GM19467 (cell line): ENCODE measurements at regions not wholly inside any gene's neighbourhood (a gene's known extent, or its start where the extent isn't known, plus 50 kb on each side); places are given as distances from the start of the nearest gene placed in this dataset.

Experiments used
- ATAC-seq: cut with Tn5 transposase; IDR thresholded peaks from one replicate; pipeline ENCODE4 v1.9.1; 2021; ENCODE audit warnings: mild to moderate bottlenecking, moderate library complexity; ENCODE audit not compliant: unreplicated experiment

- ATAC-seq, result no peak
Observed at GRCh38 chr5:90135779-90136378, 273.7 kb downstream of the CETN3 start.

DNA sequence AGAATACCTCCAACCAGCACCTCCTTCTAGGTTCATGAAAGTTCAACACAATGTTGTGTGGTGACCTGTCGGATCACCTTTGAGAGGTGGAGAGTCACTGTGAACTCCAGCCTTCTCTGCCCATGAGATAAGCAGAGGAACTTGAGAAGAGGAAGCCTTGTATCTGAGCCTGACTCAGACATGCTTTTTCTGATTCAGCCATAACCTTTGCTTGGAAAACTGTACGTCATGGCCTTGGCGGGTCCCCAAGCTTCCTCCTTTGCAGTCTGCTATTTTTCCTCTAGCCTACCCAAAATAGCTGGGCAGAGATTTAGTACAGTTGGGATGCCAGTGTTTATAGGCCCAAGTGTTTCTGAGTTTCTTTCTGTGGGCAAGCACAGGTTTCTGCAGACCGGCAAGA lies 274.7 kb downstream of the CETN3 start:
- no peak for ATAC-seq

GRCh38 chr5:90134381-90134780 lies 275.2 kb downstream of the CETN3 start:
- ATAC-seq, result no peak

- ATAC-seq, result no peak
Observed at GRCh38 chr5:90133941-90134340, 275.6 kb downstream of the CETN3 start.

GRCh38 chr5:90131383-90132133 lies 278.0 kb downstream of the CETN3 start:
- peak; percentile 64 for ATAC-seq

- no peak for ATAC-seq
Observed at GRCh38 chr5:90128551-90128950, 281.0 kb downstream of the CETN3 start.

DNA sequence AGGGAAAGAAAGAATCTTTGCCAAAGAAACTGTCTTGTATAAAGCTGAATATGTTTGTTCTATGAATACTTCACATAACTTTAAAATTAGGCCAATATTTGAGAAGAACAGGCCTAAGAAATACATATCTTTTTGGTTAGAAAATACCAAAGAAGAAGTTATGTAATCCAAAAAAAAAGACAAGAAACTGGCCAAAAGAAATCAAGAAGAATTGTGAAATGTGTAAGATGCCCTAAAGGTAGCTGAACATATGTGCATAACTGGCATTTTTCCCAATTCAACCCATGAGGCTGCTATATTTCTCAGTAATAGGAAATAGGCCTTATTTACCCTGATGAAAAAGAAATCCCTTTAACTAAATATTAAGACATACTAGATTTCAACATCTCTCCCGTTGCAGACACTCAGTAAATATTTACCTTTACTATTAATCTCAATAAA lies 290.0 kb downstream of the CETN3 start:
- ATAC-seq, result no peak

- no peak for ATAC-seq
Observed at GRCh38 chr5:90117005-90117404, 292.6 kb downstream of the CETN3 start.

DNA sequence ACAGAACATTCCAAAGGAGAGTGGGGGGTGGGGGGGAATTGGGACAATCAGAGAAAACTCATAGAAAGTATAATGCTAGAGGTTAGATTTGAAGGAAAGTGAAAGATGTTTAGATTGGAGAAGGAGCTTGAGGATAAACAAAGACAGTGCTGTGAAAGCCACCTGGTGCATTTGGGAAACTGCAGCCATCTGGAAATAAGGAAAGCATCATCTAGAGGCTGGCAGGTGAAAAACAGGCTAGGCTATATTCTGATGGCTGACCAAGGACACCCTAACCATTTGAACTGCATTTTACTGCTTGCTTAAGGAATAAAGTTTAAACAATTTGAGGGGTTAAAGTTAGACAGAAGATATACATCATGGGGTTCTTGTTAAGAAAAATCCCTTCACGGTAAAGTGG lies 296.4 kb downstream of the CETN3 start:
- ATAC-seq, result no peak

DNA sequence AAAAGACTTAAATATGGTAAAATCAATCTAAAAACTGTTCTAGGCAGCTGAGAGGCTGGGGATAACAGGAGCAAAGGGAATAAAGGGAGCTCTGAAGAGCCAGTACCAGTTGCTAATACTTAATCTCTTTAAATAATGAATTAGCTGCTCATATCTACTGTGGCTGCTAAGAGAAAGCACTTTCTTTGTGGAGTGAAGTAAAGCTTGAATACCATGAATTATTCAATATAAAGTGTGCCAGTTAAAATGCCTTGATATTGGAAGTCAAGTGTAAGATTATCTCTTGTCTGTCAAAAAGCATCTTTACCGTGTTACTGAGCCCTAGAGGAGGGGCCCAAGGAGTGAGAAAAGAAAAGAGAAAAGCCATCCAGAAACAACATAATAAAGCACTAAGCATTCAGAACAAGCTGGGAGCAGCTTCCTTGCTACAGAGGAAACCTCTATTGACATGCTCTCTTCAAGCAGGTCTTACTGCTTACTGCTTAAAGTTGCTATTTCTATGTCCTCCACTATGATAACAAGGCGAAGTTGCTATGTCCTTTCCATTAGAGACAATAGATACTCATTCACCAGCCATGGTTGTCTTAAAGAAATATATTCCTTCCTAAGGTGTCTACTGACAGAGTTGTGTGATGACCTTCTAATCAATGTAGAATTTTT lies 297.4 kb downstream of the CETN3 start:
- ATAC-seq, result no peak

GRCh38 chr5:90111364-90112032 lies 298.1 kb downstream of the CETN3 start:
- ATAC-seq, result no peak

GRCh38 chr5:90109285-90109684 lies 300.3 kb downstream of the CETN3 start:
- ATAC-seq, result no peak

DNA sequence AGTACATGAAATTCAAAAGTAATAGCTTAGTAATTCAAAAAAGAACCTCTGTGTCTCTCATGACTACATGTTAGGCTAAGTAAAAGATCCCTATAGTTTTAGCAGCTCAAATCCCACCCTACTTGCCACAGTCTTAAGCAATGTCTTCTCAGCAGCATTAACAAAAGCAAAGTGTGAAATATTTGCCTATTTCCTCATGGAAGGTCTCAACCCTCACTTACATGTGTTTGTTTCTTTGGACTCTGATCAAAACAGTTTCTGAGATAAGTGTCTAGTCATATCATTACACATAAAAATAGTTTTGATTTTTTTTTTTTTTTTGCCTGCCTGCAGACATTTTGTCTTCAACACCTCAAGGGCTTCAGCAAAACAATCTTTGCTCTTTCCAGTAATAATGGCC lies 310.5 kb downstream of the CETN3 start:
- no peak for ATAC-seq

- no peak for ATAC-seq
Observed at GRCh38 chr5:90097082-90097477, 312.5 kb downstream of the CETN3 start.

GRCh38 chr5:90096415-90097081 lies 313.0 kb downstream of the CETN3 start:
- ATAC-seq, result no peak

GRCh38 chr5:90095292-90096060 lies 314.1 kb downstream of the CETN3 start:
- ATAC-seq, result no peak

DNA sequence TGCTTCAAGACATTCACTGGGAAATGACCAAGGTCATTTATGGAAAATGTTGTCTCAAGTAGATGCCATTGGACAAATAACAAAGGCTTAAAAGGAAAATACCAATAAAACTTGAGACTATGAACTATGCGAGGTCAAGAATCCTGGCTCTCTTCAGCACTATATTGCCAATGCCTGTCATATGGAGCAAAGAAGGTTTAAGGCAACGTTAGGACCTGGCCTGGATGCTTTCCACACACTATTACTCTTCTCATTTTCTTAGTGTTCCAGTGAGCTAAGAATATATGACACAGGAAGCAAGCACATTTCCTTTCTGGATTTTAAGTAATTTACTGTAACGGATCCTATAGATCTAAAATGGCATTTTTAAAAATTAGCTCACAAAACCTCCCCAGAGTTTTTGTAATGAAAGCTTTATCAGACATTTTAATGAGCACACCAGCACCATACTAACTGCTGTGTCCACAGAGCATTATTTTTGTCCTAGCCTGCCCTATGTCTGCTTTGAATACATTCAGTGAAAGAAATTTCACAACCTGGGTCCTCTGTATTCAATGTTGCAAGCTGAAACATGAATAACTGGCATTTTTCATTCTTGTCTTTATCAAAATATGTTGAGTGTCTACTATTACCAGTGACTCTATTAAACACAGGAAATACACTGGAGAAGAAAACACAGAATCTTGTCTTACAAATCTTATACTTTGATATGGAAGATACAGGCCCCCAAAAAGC lies 315.6 kb downstream of the CETN3 start:
- ATAC-seq, result no peak

DNA sequence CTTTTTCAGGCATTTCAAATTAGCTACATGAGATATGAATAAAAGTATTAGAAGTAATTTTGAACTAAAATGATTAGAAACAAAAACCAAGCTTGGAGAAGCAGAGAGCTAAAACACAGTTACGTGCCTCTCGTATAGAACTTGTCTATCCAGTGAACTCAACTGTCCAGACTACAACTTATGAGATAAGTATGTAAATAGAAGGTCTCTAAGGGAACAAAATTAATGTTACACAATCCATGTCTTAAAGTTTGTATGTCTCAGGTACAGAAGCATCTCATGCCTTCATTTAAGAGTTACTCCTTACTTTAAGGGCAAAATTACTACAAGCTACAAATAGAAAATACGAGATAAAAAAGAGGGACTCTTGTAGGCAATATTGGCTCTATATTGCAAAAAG lies 316.8 kb downstream of the CETN3 start:
- ATAC-seq, result no peak

DNA sequence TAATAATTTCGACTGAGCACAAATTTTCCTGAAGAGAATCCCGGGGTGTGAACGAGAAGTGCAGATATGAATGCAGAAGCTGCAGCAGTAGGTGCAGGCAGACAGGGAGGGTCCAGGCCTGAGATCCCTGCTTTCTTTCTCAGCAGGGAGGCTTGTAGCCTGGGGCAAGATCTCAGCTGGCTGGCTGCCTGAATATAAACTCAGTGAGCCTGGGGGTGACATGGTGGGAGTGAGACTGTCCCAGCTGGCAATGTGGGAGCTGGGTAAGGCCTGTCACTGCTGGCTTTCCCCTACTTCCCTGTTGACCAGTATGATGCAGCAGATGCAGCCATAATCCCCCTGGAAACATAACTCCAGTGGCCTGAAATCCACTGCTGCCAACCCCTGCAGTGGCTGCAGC lies 325.2 kb downstream of the CETN3 start:
- no peak for ATAC-seq
